AG20443 (cell line): ENCODE measurements at regions not wholly inside any gene's neighbourhood (a gene's known extent, or its start where the extent isn't known, plus 50 kb on each side); places are given as distances from the start of the nearest gene placed in this dataset.
A peak's percentile ranks its signal among the peaks of the same experiment; 100 is the strongest.

Experiments used
- DNase-seq: peaks from one replicate; pipeline ENCODE4 v3.0.0; 2012; ENCODE audit warnings: low spot score, mixed read lengths

- DNase-seq, result peak; percentile 92
Observed at GRCh38 chr6:168968228-168968627, 285.4 kb downstream of the THBS2 start.

DNA sequence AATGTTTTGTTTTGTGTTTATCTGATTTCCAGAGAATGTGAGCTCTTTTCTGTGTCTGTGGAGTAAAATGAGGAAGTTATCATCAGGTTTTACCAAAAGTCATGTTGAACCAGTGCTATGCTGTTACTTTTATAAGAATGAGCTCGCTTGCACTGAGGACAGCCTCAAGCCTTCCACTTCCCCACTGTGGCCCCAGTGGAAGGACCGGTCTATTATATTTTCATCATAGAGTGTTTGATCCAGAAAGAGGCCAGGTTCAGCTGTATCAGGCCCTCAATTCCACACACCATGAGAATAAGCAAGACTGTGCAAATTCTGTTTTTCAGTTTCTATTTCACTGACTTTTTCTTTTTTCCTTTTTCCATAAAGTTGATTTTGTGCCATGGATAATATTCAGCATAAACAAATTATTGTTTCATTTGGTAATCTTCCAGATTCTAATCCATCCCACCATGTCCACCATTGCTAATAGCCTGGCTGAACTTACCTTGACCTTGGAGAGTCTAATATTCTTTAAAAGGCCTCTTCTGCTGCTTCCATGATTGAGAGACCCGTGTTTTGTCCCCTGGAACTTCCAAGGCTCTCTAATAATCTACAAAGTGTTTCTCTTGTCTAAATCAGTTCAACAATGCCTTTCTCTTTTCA is 286.2 kb downstream of the THBS2 start:
- DNase-seq, result no peak

GRCh38 chr6:168964138-168964835 is 289.4 kb downstream of the THBS2 start:
- peak; percentile 77 for DNase-seq

DNA sequence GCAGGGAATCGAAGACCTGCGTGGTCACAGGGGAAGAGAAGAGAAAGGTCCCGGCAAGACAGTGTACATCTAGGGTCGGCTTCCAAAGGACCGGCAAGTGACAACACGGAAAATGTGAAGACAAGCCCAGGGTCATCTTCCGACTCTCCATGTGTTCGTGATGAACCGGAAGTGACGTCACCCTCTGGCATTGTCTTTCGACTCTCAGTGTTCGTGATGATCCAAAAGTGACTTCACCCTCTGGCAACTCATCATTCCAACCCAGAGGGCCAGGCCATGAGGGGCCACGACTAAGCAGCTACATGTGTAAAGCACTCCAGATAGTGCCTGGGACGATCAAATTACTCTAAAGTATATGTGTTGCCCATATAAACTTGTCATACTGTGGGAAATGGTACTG is 290.8 kb downstream of the THBS2 start:
- peak; percentile 66 for DNase-seq

GRCh38 chr6:168961264-168961656 is 292.4 kb downstream of the THBS2 start:
- no peak for DNase-seq

DNA sequence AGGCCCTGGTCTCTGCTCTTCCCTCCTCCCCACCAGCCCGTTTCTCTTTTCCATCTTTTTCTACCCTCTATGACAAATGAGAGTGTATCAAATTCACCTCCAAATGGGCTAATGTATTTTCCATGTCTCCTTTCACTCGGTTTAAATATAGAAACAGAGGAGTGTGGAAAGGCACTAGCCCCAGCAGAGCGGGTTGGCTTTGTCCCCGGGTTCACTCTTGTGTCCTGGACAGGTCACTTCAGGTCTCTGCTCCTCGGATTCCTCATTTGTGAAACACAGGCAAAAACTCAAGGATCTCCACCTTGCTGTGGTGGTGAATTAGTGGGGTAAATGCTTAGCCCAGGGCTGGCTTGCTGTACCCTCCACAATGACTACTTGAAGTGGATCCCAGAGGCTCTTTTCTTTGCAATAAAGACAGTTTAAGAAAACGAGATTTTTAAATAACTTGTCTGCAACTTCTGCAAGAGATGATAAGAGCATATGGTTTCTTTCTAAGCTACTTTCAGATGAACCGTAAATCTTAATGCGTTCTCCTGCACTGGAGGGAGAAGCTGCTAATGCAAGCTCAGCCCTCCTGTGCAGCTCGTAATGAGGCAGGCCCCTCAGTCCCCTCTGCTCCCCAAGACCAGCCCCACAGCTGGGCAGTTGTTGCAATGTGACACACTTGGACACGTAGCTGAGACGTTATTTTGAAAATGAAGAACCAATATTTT is 292.9 kb downstream of the THBS2 start:
- no peak for DNase-seq

GRCh38 chr6:168959696-168960095 is 293.9 kb downstream of the THBS2 start:
- no peak for DNase-seq

GRCh38 chr6:168956884-168957730 is 296.5 kb downstream of the THBS2 start:
- peak; percentile 90 for DNase-seq

GRCh38 chr6:168956141-168956838 is 297.4 kb downstream of the THBS2 start:
- peak; percentile 7 for DNase-seq

GRCh38 chr6:168953461-168953860 is 300.2 kb downstream of the THBS2 start:
- DNase-seq, result no peak

DNA sequence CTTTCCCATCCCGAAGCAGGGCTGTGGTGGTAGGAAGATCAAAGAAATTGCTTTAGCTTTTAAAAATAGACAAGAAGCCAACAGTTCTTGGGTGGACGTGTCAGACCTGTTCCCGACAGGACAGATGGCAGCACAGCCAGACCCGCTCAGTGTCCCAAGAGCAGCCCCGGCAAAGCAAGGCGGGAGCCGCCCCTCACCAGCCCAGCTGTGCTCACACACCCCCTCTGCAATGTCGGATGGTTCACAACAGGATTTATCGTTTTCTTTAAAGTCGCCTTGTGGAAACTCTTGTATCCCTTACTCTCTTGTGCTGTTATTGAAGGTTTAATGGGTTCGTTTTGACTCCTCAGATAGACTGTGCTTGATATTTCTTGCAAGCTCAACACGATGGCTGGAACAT is 302.4 kb downstream of the THBS2 start:
- no peak for DNase-seq

DNA sequence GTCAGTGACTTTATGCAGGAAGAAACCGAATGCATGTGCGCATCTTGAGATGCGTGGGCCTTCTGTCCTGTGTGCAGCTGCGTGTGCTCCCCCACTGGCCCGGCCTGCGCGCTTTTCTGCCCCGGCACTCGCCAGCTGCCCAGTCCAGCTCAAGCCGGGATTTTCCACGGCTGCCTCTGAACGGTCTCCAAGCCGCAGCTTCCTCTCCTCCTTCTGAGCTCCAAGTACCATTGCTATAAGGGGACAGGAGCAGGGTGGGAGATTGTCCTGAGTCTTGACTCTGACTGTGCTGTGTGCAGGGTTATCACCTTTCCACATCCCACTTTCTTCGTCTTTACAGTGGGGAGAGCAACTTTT is 302.8 kb downstream of the THBS2 start:
- peak; percentile 52 for DNase-seq

DNA sequence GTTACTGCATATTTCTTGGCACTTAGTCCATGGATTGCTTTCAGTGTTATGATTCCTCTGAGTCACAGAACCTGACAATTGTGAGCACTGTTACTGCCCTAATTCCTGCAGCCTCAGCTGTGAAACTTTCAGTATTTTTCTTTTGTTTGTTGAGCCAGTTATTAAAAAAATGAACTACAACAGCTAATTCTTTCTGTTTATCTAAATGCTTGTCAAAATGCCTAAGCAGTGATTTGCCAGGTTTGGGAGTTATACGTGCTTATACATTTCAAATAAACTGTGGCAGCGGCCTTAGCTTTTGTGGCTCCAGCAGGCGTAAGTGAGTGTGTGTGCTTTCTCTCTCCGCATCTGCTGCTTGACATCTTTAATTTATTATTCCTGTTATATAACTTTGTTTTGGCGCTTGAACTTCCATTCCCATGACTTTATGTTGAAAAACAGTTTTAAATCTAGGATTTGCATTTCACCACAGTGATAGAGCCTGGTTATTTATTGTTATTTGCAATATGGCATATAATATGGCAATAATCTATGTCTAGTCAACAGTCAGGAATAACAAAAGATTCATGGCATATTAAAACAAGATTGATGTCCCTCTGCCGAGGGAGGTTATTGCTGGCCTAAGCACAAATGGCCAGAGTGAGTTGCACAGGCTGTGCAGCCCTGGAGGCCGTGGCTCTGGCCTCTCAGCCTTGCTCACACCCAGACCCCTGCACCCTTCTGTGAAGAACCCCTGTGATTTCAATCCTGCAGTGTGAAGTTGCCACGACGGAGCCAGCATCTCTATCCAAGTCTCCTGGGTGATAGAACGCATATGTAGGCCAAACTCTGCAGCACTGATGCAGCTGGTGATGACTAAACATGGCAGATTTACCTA is 303.4 kb downstream of the THBS2 start:
- peak; percentile 57 for DNase-seq

GRCh38 chr6:168948990-168949531 is 304.6 kb downstream of the THBS2 start:
- DNase-seq, result no peak

DNA sequence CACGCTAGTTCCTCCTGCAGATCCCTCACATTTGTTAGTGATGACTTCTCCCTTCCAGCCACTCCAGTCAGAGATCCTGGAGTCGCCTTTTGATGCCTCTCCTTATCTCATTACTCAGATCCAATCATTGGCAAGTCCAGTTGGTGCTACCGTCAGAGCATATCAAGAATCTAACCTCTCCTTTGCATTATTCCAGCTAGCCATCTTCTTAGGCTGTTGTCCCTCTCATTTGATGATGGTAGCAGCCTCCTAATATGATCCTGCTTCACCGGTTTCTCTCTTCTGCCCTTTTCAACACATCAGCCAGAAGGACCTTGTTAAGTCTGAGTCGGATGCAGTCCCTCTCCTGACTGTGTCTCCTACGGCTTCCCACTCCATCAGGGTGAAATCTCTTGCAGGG is 305.6 kb downstream of the THBS2 start:
- no peak for DNase-seq

- DNase-seq, result no peak
Observed at GRCh38 chr6:168943231-168943905, 310.3 kb downstream of the THBS2 start.

DNA sequence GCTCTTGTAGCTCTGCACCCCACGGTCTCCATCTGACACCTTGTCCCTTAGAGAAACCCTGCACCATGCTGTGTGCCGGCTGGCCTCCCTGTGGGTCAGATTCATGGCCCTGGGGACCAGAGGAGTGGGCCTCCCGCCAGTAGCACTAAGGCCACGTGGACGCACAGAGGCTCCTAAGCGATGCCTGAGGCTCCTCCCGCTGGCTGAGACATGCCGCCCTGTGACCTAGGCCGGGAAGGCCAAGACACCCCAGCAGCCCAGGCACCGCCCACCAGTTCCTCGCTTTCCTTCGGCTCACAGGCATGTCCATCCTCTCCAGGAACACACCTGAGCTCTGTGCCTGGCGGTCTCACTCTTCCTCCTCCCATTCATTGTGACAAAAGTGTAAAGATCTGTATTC is 311.0 kb downstream of the THBS2 start:
- DNase-seq, result no peak

GRCh38 chr6:168941036-168941435 is 312.6 kb downstream of the THBS2 start:
- DNase-seq, result no peak

GRCh38 chr6:168939796-168940195 is 313.9 kb downstream of the THBS2 start:
- no peak for DNase-seq

- DNase-seq, result no peak
Observed at GRCh38 chr6:168939041-168939440, 314.6 kb downstream of the THBS2 start.
